ENCODE measurements at regions not wholly inside any gene's neighbourhood (a gene's known extent, or its start where the extent isn't known, plus 50 kb on each side); places are given as distances from the start of the nearest gene placed in this dataset.
"Not testable (repeated sequence)": the region's sequence is repeated elsewhere in the genome, so short reads cannot be mapped to it uniquely, and the experiment has no call there.

- H3K4me1 ChIP-seq (ENCODE audit: insufficient read depth, low read length); H3K27me3 ChIP-seq (ENCODE audit: insufficient read depth, low read length); H2AFZ ChIP-seq (ENCODE audit: low read depth, low read length); H3K4me3 ChIP-seq (ENCODE audit: low read length); H3K9me3 ChIP-seq (ENCODE audit: low read length): not testable (repeated sequence)
- peaks cover 26% of the 10 kb centered on the region for H3K36me3 ChIP-seq (ENCODE audit: insufficient read depth, low read length)
Observed at GRCh38 chr3:195669310-195669709, 51.5 kb upstream of the MUC20 start.

GRCh38 chr3:195668131-195668766 lies 52.5 kb upstream of the MUC20 start:
- H3K27me3 ChIP-seq (ENCODE audit: insufficient read depth, low read length); H3K4me1 ChIP-seq (ENCODE audit: insufficient read depth, low read length); H2AFZ ChIP-seq (ENCODE audit: low read depth, low read length); H3K9me3 ChIP-seq (ENCODE audit: low read length); H3K4me3 ChIP-seq (ENCODE audit: low read length): not testable (repeated sequence)
- H3K36me3 ChIP-seq (ENCODE audit: insufficient read depth, low read length): peaks cover 22% of the 10 kb centered on the region

DNA sequence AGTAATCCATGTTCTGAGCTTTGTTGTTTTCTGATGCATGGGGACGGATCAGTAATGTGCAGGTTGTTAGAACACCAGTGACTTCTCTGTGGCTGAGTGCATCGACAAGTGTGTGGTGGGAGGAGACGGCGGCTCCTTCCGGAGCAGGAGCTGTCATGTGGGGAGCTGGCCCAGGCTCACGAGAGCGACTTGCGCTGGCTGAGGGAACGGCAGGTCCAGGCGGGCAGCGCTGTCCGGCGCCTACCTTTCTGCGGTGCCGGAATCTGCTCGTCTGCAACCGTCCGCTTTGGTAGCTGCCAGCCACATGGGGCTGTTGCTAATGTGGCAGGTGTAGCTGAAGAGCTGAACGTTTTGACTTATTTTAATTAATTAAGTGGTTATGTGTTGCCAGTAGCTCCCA lies 55.5 kb upstream of the MUC20 start:
- not testable (repeated sequence) for H3K9me3 ChIP-seq (ENCODE audit: low read length); H3K27me3 ChIP-seq (ENCODE audit: insufficient read depth, low read length); H2AFZ ChIP-seq (ENCODE audit: low read depth, low read length); H3K4me1 ChIP-seq (ENCODE audit: insufficient read depth, low read length); H3K4me3 ChIP-seq (ENCODE audit: low read length)
- H3K36me3 ChIP-seq (ENCODE audit: insufficient read depth, low read length): peaks cover 12% of the 10 kb centered on the region

- not testable (repeated sequence) for H3K4me3 ChIP-seq (ENCODE audit: low read length); H3K4me1 ChIP-seq (ENCODE audit: insufficient read depth, low read length); H3K36me3 ChIP-seq (ENCODE audit: insufficient read depth, low read length); H2AFZ ChIP-seq (ENCODE audit: low read depth, low read length); H3K27me3 ChIP-seq (ENCODE audit: insufficient read depth, low read length); H3K9me3 ChIP-seq (ENCODE audit: low read length)
Observed at GRCh38 chr3:195664131-195664530, 56.6 kb upstream of the MUC20 start.

DNA sequence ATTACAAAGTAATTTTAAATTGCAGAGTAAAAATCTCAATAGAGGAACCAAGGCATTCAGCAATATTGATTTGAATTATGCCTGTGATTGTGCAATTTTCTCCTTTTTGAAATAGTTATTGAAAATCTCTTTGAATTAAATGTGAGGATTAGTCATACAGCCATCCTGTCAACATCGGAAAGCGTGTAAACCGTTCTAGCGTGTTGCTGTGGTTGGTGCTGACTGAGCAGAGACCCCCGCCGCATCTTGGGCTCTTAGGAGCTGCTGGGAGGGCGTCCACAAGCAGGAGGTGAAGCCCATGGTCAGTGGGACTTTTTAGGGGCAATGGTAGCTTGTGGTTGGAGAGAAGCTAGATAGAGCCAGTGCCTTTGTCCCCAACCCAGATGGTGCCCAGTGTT lies 61.6 kb upstream of the MUC20 start:
- not testable (repeated sequence) for H3K9me3 ChIP-seq (ENCODE audit: low read length); H2AFZ ChIP-seq (ENCODE audit: low read depth, low read length); H3K36me3 ChIP-seq (ENCODE audit: insufficient read depth, low read length); H3K27me3 ChIP-seq (ENCODE audit: insufficient read depth, low read length); H3K4me1 ChIP-seq (ENCODE audit: insufficient read depth, low read length)
- peak overlapping the region; percentile 40 for H3K4me3 ChIP-seq (ENCODE audit: low read length)

DNA sequence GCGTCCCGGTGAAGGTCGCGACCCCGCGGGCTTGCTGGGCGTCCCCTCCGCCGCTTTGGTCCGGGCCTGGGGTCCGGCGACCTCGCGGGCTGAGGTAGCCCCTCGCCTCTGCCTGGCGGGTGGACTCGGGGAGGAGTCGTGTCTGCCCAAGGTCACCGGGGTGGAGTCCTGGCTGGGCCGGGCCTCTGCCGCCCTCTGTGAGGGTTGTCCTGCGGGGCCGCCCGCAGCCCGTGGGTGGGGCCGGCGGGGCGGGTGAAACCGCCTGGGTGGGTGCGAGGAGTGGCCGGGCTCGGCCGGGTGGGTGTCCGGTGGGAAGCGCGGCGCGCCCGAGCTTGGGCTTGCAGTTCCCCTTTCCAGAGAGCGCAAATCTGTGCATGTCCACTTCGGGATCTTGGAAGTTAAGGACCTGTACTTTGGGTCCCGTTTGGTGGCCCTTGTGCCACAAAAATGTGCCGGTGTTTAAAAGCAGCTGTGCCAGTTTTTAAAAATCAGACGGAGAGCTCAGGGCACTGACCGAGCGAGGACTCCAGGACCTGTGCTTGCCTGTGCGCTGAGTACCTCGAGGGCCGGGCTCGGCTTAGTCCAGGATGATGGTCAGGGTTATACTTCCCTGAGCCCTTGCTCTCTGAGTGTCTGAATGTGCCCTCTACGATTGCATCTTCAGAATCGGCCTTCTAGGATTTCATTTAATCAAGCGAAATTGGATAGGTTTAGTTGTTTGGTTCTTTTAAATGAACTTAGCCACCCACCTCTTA lies 62.2 kb upstream of the MUC20 start:
- not testable (repeated sequence) for H2AFZ ChIP-seq (ENCODE audit: low read depth, low read length); H3K36me3 ChIP-seq (ENCODE audit: insufficient read depth, low read length); H3K9me3 ChIP-seq (ENCODE audit: low read length); H3K27me3 ChIP-seq (ENCODE audit: insufficient read depth, low read length); H3K4me1 ChIP-seq (ENCODE audit: insufficient read depth, low read length)
- peak overlapping the region; percentile 54 for H3K4me3 ChIP-seq (ENCODE audit: low read length)

GRCh38 chr3:195657475-195658372 lies 63.1 kb upstream of the MUC20 start:
- H3K4me3 ChIP-seq (ENCODE audit: low read length): peak overlapping the region; percentile 54
- not testable (repeated sequence) for H3K36me3 ChIP-seq (ENCODE audit: insufficient read depth, low read length)

DNA sequence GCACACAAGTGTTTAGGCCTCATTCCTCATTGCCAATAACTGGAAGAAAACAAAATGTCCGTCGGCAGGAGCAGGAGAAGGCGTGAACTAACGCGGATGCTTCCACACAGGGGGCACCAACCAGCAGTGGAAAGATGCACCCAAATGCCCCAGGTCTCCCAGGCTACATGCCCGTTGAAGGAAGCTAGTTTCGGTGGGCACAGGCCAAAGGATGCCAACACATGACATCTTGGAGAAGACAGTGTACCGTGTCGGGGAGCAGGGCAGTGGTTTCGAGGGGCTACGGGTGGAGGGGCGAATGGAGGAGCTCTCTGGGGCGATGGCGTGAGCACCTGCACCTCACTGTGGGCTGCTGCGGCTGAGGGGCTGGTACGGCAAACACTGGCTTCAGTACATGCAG lies 64.7 kb upstream of the MUC20 start:
- H3K9me3 ChIP-seq (ENCODE audit: low read length); H3K4me1 ChIP-seq (ENCODE audit: insufficient read depth, low read length); H2AFZ ChIP-seq (ENCODE audit: low read depth, low read length); H3K27me3 ChIP-seq (ENCODE audit: insufficient read depth, low read length); H3K36me3 ChIP-seq (ENCODE audit: insufficient read depth, low read length); H3K4me3 ChIP-seq (ENCODE audit: low read length): not testable (repeated sequence)

More at GRCh38 chr3:195657475-195658372, 63.1 kb upstream of the MUC20 start:
- not testable (repeated sequence) for H3K4me1 ChIP-seq (ENCODE audit: insufficient read depth, low read length); H2AFZ ChIP-seq (ENCODE audit: low read depth, low read length); H3K9me3 ChIP-seq (ENCODE audit: low read length); H3K27me3 ChIP-seq (ENCODE audit: insufficient read depth, low read length)

DNA sequence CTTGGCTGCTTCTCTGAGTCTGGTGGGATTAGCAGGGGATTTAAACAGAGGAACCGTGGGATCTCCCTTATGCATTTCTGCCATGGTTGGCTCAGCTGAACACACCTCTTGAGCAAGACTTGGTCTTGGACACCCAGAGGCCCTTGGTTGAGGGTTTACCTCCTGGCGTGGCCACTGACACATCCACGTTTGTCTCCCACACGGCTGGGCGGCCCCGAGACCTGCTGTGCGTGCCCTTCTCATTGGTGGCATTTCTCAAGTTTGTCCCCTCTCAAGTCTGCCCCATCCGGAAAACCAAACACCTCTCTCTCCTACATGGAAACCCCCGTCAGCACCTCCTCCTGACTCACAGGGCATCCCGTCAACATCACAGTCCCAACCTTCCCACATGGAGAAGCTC lies 66.0 kb upstream of the MUC20 start:
- not testable (repeated sequence) for H3K27me3 ChIP-seq (ENCODE audit: insufficient read depth, low read length); H3K9me3 ChIP-seq (ENCODE audit: low read length); H3K36me3 ChIP-seq (ENCODE audit: insufficient read depth, low read length); H3K4me3 ChIP-seq (ENCODE audit: low read length); H3K4me1 ChIP-seq (ENCODE audit: insufficient read depth, low read length); H2AFZ ChIP-seq (ENCODE audit: low read depth, low read length)

- not testable (repeated sequence) for H3K4me1 ChIP-seq (ENCODE audit: insufficient read depth, low read length); H3K9me3 ChIP-seq (ENCODE audit: low read length); H2AFZ ChIP-seq (ENCODE audit: low read depth, low read length); H3K4me3 ChIP-seq (ENCODE audit: low read length); H3K27me3 ChIP-seq (ENCODE audit: insufficient read depth, low read length); H3K36me3 ChIP-seq (ENCODE audit: insufficient read depth, low read length)
Observed at GRCh38 chr3:195654138-195654537, 66.6 kb upstream of the MUC20 start.

GRCh38 chr3:195653641-195654040 lies 67.1 kb upstream of the MUC20 start:
- H3K4me1 ChIP-seq (ENCODE audit: insufficient read depth, low read length); H3K27me3 ChIP-seq (ENCODE audit: insufficient read depth, low read length); H2AFZ ChIP-seq (ENCODE audit: low read depth, low read length); H3K36me3 ChIP-seq (ENCODE audit: insufficient read depth, low read length); H3K9me3 ChIP-seq (ENCODE audit: low read length); H3K4me3 ChIP-seq (ENCODE audit: low read length): not testable (repeated sequence)

DNA sequence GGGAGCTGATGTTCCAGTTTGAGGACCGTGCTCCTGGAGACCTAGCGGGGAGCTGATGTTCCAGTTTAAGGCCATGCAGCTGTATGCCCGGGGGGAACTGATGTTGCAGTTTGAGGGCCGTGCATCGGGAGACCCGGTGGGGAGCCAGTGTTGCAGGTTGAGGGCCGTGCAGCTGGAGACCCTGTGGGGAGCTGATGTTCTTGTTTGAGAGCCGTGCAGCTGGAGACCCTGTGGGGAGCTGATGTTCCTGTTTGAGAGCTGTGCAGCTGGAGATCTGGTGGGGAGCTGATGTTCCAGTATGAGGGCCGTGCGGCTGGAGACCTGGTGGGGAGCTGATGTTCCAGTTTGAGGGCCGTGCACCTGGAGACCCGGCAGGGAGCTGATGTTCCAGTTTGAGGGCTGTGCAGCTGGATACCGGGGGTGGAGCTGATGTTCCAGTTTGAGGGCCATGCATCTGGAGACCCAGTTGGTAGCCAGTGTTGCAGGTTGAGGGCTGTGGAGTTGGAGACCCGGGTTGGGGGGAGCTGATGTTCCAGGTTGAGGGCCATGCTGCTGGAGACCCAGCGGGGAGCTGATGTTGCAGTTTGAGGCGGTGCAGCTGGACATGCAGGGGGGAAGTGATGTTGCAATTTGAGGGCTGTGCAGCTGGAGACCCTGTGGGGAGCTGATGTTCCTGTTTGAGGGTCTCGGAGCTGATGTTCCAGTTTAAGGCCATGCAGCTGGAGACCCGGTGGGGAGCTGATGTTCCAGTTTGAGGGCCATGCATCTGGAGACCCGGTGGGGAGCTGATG lies 64.4 kb upstream of the APOD start:
- H3K4me1 ChIP-seq (ENCODE audit: insufficient read depth, low read length); H3K36me3 ChIP-seq (ENCODE audit: insufficient read depth, low read length); H2AFZ ChIP-seq (ENCODE audit: low read depth, low read length); H3K4me3 ChIP-seq (ENCODE audit: low read length); H3K9me3 ChIP-seq (ENCODE audit: low read length); H3K27me3 ChIP-seq (ENCODE audit: insufficient read depth, low read length): not testable (repeated sequence)

GRCh38 chr3:195645872-195646271 lies 62.1 kb upstream of the APOD start:
- not testable (repeated sequence) for H3K4me1 ChIP-seq (ENCODE audit: insufficient read depth, low read length); H2AFZ ChIP-seq (ENCODE audit: low read depth, low read length); H3K36me3 ChIP-seq (ENCODE audit: insufficient read depth, low read length); H3K9me3 ChIP-seq (ENCODE audit: low read length); H3K4me3 ChIP-seq (ENCODE audit: low read length); H3K27me3 ChIP-seq (ENCODE audit: insufficient read depth, low read length)
